WTC11 (cell line): ENCODE measurements at regions not wholly inside any gene's neighbourhood (a gene's known extent, or its start where the extent isn't known, plus 50 kb on each side); places are given as distances from the start of the nearest gene placed in this dataset.

Experiments
- ATAC-seq: fragments of 200-7000 bp; cut with Tn5 transposase; 2 replicates; pipeline ENCODE4 v1.10.0; 2021; ENCODE audit warnings: mild to moderate bottlenecking, moderate library complexity
- CTCF ChIA-PET: fragments of 300-600 bp; sonication (Branson Sonifier 250); formaldehyde crosslinking; loops from one replicate; lab custom pipeline; 2021; ENCODE audit warnings: antibody characterized with exemption; lab: Charles Lee
- POLR2A ChIA-PET: fragments of 350-600 bp; sonication (Branson Sonifier 250); formaldehyde crosslinking; loops from one replicate; lab custom pipeline; 2021; ENCODE audit warnings: antibody characterized with exemption; lab: Charles Lee
- DNase-seq: peaks from one replicate; pipeline ENCODE4 v3.0.0; 2021; ENCODE audit warnings: low spot score
- H3K27ac Mint-ChIP-seq: 2 replicates; pipeline ENCODE4 v1.8.0; 2021; ENCODE audit warnings: mixed read lengths
- H3K27me3 Mint-ChIP-seq: 2 replicates; pipeline ENCODE4 v1.8.0; 2021; ENCODE audit warnings: low read depth, mild to moderate bottlenecking, moderate library complexity, mixed read lengths
- H3K36me3 Mint-ChIP-seq: 2 replicates; pipeline ENCODE4 v1.8.0; 2021; ENCODE audit warnings: mixed read lengths
- H3K4me1 Mint-ChIP-seq: 2 replicates; pipeline ENCODE4 v1.8.0; 2022; ENCODE audit warnings: mixed read lengths
- H3K4me3 Mint-ChIP-seq: 2 replicates; pipeline ENCODE4 v1.8.0; 2021; ENCODE audit warnings: mild to moderate bottlenecking, moderate library complexity, mixed read lengths
- H3K9me3 Mint-ChIP-seq: 2 replicates; pipeline ENCODE4 v1.8.0; 2021; ENCODE audit warnings: mixed read lengths
- CREM ChIP-seq: sonication (generic); formaldehyde crosslinking; IDR thresholded peaks from 2 replicates; pipeline ENCODE4 v1.8.1; 2022; ENCODE audit warnings: mild to moderate bottlenecking, missing genetic modification reagents, moderate library complexity
- ESRRA ChIP-seq: sonication (generic); formaldehyde crosslinking; IDR thresholded peaks from 2 replicates; pipeline ENCODE4 v1.8.1; 2022; ENCODE audit warnings: mild to moderate bottlenecking, missing genetic modification reagents, borderline replicate concordance
- FOXP1 ChIP-seq: sonication (generic); formaldehyde crosslinking; IDR thresholded peaks from 2 replicates; pipeline ENCODE4 v1.8.0; 2022; ENCODE audit warnings: missing genetic modification reagents, mild to moderate bottlenecking, moderate library complexity, borderline replicate concordance
- JAZF1 ChIP-seq: fragments of 250-450 bp; sonication (Bioruptor Pico); IDR thresholded peaks from 2 replicates; pipeline ENCODE4 v1.9.0; 2021; ENCODE audit warnings: moderate library complexity, mild to moderate bottlenecking, inconsistent platforms
- NR2C2 ChIP-seq: sonication (generic); formaldehyde crosslinking; IDR thresholded peaks from 2 replicates; pipeline ENCODE4 v1.8.0; 2022; ENCODE audit warnings: mild to moderate bottlenecking, missing genetic modification reagents
- RELA ChIP-seq: sonication (generic); formaldehyde crosslinking; IDR thresholded peaks from 2 replicates; pipeline ENCODE4 v1.8.1; 2022; ENCODE audit warnings: missing genetic modification reagents, mild to moderate bottlenecking, borderline replicate concordance
- RORB ChIP-seq: fragments of 250-450 bp; sonication (Bioruptor Pico); IDR thresholded peaks from 2 replicates; pipeline ENCODE4 v1.9.0; 2021; ENCODE audit warnings: mild to moderate bottlenecking
- TEAD1 ChIP-seq: sonication (generic); formaldehyde crosslinking; IDR thresholded peaks from 2 replicates; pipeline ENCODE4 v1.8.0; 2022; ENCODE audit warnings: mild to moderate bottlenecking, missing genetic modification reagents
- TEAD4 ChIP-seq: sonication (generic); formaldehyde crosslinking; IDR thresholded peaks from 2 replicates; pipeline ENCODE4 v1.8.0; 2022; ENCODE audit warnings: mild to moderate bottlenecking, missing genetic modification reagents
- TP53 ChIP-seq: sonication (generic); formaldehyde crosslinking; IDR thresholded peaks from 2 replicates; pipeline ENCODE4 v1.8.1; 2023; ENCODE audit warnings: mild to moderate bottlenecking, missing genetic modification reagents
- TF ChIP-seq, protein P1 (sequence below): sonication (generic); formaldehyde crosslinking; IDR thresholded peaks from 2 replicates; pipeline ENCODE4 v1.8.1; 2023; ENCODE audit warnings: mild to moderate bottlenecking, missing genetic modification reagents
- TF ChIP-seq, protein P2 (sequence below): sonication (generic); formaldehyde crosslinking; IDR thresholded peaks from 2 replicates; pipeline ENCODE4 v1.8.0; 2023; ENCODE audit warnings: missing genetic modification reagents
- TF ChIP-seq, protein P3 (sequence below): sonication (generic); formaldehyde crosslinking; IDR thresholded peaks from 2 replicates; pipeline ENCODE4 v1.8.1; 2022; ENCODE audit warnings: mild to moderate bottlenecking, moderate library complexity, missing genetic modification reagents
- TF ChIP-seq, protein P4 (sequence below): sonication (generic); formaldehyde crosslinking; IDR thresholded peaks from 2 replicates; pipeline ENCODE4 v1.8.1; 2022; ENCODE audit warnings: missing genetic modification reagents, borderline replicate concordance
- TF ChIP-seq, protein P5 (sequence below): fragments of 200-600 bp; IDR thresholded peaks from 2 replicates; pipeline ENCODE4 v1.8.0; 2022; ENCODE audit warnings: antibody characterized with exemption
- TF ChIP-seq, protein P6 (sequence below): sonication (generic); formaldehyde crosslinking; IDR thresholded peaks from 2 replicates; pipeline ENCODE4 v1.8.0; 2022; ENCODE audit warnings: mild to moderate bottlenecking, missing genetic modification reagents
- TF ChIP-seq, protein P7 (sequence below): sonication (generic); formaldehyde crosslinking; conservative IDR thresholded peaks from 2 replicates; pipeline ENCODE4 v1.8.1; 2023; ENCODE audit warnings: mild to moderate bottlenecking, low read depth, missing genetic modification reagents, moderate library complexity

DNA sequence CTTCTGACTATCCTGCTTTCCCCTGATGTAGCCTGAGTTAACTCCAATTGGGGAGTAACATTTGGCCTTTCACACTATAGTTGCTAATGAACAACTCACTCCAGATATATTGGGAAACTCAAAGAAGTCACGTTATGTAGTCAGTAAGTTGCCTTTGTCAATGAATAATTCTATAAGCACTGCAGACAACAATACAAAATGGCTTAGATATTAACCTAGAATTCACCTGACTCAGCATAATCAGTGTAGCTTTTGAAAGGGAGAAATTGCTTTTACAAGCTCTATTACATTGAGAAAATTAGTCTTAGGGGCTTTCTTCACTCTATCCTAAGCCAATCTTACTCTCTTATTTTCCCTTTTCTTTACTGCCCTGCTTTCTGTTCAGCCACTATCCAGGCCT, 303.5 kb upstream of the NR5A2 start:
- Mint-ChIP-seq H3K9me3 (no peaks in the 10 kb centered on the region), H3K27me3 (no peaks in the 10 kb centered on the region), H3K36me3 (no peaks in the 10 kb centered on the region), H3K4me3 (no peak overlapping the region), H3K4me1 (peaks cover 10% of the 10 kb centered on the region; the same call in 1 of the 2 replicates), H3K27ac (no peak overlapping the region)
- no peak for DNase-seq
- TF ChIP-seq, protein P1, sequence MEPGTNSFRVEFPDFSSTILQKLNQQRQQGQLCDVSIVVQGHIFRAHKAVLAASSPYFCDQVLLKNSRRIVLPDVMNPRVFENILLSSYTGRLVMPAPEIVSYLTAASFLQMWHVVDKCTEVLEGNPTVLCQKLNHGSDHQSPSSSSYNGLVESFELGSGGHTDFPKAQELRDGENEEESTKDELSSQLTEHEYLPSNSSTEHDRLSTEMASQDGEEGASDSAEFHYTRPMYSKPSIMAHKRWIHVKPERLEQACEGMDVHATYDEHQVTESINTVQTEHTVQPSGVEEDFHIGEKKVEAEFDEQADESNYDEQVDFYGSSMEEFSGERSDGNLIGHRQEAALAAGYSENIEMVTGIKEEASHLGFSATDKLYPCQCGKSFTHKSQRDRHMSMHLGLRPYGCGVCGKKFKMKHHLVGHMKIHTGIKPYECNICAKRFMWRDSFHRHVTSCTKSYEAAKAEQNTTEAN (CRISPR knock-in tag): no peak
- ChIA-PET CTCF (no interaction called here), POLR2A (no interaction called here)
- no peak for ATAC-seq

DNA sequence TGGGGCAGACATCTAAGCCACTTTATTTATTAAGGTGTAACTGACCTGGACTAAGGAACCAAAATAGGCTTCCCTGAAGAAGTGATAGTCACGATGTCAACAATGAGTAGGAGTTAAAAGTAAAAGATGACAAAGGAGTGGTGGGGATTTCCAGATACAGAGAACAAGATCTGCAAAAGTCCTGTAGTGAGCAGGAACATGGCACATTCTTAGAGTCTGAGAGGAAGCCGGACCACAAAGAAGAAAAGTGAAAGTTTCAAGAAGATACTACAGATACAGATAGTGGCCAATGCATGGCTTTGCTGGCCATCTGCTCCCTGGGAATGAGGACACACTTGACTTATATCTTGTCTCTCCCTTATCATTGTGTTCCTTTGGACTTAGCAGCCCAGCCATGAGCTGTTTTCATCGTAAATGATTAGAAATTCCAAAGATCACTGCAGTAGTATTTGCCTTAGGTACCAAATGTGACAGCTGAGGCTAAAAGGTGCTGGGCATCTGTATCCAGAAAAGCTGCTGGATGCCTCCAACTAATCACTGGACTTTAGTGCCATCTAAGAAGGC, 302.4 kb upstream of the NR5A2 start:
- peaks cover 10% of the 10 kb centered on the region; the same call in 1 of the 2 replicates for H3K4me1 Mint-ChIP-seq

More for the DNA sequence above, 302.4 kb upstream of the NR5A2 start:
- no peak overlapping the region for H3K27ac Mint-ChIP-seq
- ChIA-PET POLR2A (no interaction called here), CTCF (no interaction called here)
- no peak for DNase-seq
- ATAC-seq: no peak
- no peaks in the 10 kb centered on the region for H3K9me3 Mint-ChIP-seq
- no peak overlapping the region for H3K4me3 Mint-ChIP-seq
- H3K27me3 Mint-ChIP-seq: no peaks in the 10 kb centered on the region
- TF ChIP-seq, protein P2, sequence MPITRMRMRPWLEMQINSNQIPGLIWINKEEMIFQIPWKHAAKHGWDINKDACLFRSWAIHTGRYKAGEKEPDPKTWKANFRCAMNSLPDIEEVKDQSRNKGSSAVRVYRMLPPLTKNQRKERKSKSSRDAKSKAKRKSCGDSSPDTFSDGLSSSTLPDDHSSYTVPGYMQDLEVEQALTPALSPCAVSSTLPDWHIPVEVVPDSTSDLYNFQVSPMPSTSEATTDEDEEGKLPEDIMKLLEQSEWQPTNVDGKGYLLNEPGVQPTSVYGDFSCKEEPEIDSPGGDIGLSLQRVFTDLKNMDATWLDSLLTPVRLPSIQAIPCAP (CRISPR knock-in tag): no peak
- TF ChIP-seq, protein P3, sequence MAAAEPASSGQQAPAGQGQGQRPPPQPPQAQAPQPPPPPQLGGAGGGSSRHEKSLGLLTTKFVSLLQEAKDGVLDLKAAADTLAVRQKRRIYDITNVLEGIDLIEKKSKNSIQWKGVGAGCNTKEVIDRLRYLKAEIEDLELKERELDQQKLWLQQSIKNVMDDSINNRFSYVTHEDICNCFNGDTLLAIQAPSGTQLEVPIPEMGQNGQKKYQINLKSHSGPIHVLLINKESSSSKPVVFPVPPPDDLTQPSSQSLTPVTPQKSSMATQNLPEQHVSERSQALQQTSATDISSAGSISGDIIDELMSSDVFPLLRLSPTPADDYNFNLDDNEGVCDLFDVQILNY (CRISPR knock-in tag): no peak
- TF ChIP-seq RORB (CRISPR knock-in tag): no peak
- no peak for TF ChIP-seq FOXP1 (CRISPR knock-in tag)
- TF ChIP-seq, protein P4, sequence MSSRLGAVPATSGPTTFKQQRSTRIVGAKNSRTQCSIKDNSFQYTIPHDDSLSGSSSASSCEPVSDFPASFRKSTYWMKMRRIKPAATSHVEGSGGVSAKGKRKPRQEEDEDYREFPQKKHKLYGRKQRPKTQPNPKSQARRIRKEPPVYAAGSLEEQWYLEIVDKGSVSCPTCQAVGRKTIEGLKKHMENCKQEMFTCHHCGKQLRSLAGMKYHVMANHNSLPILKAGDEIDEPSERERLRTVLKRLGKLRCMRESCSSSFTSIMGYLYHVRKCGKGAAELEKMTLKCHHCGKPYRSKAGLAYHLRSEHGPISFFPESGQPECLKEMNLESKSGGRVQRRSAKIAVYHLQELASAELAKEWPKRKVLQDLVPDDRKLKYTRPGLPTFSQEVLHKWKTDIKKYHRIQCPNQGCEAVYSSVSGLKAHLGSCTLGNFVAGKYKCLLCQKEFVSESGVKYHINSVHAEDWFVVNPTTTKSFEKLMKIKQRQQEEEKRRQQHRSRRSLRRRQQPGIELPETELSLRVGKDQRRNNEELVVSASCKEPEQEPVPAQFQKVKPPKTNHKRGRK (CRISPR knock-in tag): no peak
- no peak for TF ChIP-seq ESRRA
- TF ChIP-seq, protein P5, sequence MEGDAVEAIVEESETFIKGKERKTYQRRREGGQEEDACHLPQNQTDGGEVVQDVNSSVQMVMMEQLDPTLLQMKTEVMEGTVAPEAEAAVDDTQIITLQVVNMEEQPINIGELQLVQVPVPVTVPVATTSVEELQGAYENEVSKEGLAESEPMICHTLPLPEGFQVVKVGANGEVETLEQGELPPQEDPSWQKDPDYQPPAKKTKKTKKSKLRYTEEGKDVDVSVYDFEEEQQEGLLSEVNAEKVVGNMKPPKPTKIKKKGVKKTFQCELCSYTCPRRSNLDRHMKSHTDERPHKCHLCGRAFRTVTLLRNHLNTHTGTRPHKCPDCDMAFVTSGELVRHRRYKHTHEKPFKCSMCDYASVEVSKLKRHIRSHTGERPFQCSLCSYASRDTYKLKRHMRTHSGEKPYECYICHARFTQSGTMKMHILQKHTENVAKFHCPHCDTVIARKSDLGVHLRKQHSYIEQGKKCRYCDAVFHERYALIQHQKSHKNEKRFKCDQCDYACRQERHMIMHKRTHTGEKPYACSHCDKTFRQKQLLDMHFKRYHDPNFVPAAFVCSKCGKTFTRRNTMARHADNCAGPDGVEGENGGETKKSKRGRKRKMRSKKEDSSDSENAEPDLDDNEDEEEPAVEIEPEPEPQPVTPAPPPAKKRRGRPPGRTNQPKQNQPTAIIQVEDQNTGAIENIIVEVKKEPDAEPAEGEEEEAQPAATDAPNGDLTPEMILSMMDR: no peak
- TF ChIP-seq, protein P6, sequence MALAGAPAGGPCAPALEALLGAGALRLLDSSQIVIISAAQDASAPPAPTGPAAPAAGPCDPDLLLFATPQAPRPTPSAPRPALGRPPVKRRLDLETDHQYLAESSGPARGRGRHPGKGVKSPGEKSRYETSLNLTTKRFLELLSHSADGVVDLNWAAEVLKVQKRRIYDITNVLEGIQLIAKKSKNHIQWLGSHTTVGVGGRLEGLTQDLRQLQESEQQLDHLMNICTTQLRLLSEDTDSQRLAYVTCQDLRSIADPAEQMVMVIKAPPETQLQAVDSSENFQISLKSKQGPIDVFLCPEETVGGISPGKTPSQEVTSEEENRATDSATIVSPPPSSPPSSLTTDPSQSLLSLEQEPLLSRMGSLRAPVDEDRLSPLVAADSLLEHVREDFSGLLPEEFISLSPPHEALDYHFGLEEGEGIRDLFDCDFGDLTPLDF: no peak
- no peak for TF ChIP-seq TEAD1 (CRISPR knock-in tag)
- no peak for TF ChIP-seq JAZF1 (CRISPR knock-in tag)
- no peak for TF ChIP-seq TP53 (CRISPR knock-in tag)
- TF ChIP-seq TEAD4: no peak
- TF ChIP-seq CREM (CRISPR knock-in tag): no peak
- TF ChIP-seq, protein P7, sequence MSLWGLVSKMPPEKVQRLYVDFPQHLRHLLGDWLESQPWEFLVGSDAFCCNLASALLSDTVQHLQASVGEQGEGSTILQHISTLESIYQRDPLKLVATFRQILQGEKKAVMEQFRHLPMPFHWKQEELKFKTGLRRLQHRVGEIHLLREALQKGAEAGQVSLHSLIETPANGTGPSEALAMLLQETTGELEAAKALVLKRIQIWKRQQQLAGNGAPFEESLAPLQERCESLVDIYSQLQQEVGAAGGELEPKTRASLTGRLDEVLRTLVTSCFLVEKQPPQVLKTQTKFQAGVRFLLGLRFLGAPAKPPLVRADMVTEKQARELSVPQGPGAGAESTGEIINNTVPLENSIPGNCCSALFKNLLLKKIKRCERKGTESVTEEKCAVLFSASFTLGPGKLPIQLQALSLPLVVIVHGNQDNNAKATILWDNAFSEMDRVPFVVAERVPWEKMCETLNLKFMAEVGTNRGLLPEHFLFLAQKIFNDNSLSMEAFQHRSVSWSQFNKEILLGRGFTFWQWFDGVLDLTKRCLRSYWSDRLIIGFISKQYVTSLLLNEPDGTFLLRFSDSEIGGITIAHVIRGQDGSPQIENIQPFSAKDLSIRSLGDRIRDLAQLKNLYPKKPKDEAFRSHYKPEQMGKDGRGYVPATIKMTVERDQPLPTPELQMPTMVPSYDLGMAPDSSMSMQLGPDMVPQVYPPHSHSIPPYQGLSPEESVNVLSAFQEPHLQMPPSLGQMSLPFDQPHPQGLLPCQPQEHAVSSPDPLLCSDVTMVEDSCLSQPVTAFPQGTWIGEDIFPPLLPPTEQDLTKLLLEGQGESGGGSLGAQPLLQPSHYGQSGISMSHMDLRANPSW (CRISPR knock-in tag): no peak
- TF ChIP-seq RELA (CRISPR knock-in tag): no peak
- TF ChIP-seq NR2C2 (CRISPR knock-in tag): no peak
- H3K36me3 Mint-ChIP-seq: no peaks in the 10 kb centered on the region
